Fibroblast of lung (primary cell): ENCODE measurements at regions not wholly inside any gene's neighbourhood (a gene's known extent, or its start where the extent isn't known, plus 50 kb on each side); places are given as distances from the start of the nearest gene placed in this dataset.

Experiments
- DNase-seq, 2 donors: peaks; one replicate each; pipeline versions ENCODE4 v3.0.0 to v3.0.0-alpha.2; 2010; ENCODE audit warnings: low read depth in 2 of 2
- H2AFZ ChIP-seq: 2 replicates; pipeline ENCODE4 v1.5.1; 2012; ENCODE audit warnings: low read length, control low read depth, inconsistent platforms
- H3K27ac ChIP-seq: 2 replicates; pipeline ENCODE4 v1.5.1; 2011; ENCODE audit warnings: low read length, control low read depth; ENCODE audit not compliant: insufficient read depth
- H3K27me3 ChIP-seq: 2 replicates; pipeline ENCODE4 v1.5.1; 2011; ENCODE audit warnings: mild to moderate bottlenecking, low read length; ENCODE audit not compliant: control insufficient read depth, insufficient read depth
- H3K36me3 ChIP-seq: 2 replicates; pipeline ENCODE4 v1.5.1; 2011; ENCODE audit warnings: low read length; ENCODE audit not compliant: control insufficient read depth, insufficient read depth
- H3K4me1 ChIP-seq: 2 replicates; pipeline ENCODE4 v1.5.1; 2011; ENCODE audit warnings: low read length; ENCODE audit not compliant: control insufficient read depth, insufficient read depth; ENCODE audit errors: extremely low read depth
- H3K4me2 ChIP-seq: 2 replicates; pipeline ENCODE4 v1.5.1; 2011; ENCODE audit warnings: low read length, control low read depth; ENCODE audit not compliant: insufficient read depth; ENCODE audit errors: extremely low read depth
- H3K4me3 ChIP-seq, 4 experiments: fragments of 200-600 bp in 1 of 4; sonication (generic) in 1 of 4; replicated peaks in 1 of 4; 2 replicates each; pipeline ENCODE4 v1.5.1; 2011 to 2016; ENCODE audit warnings: low read length in 4 of 4, low read depth in 3 of 4, mild to moderate bottlenecking in 3 of 4, control low read depth in 2 of 4, inconsistent platforms in 1 of 4, mixed read lengths in 1 of 4; ENCODE audit not compliant: insufficient read depth in 1 of 4; ENCODE audit errors: control extremely low read depth in 1 of 4
- H3K79me2 ChIP-seq: 2 replicates; pipeline ENCODE4 v1.5.1; 2012; ENCODE audit warnings: mild to moderate bottlenecking, low read length, inconsistent platforms; ENCODE audit not compliant: control insufficient read depth, insufficient read depth
- H3K9ac ChIP-seq: 2 replicates; pipeline ENCODE4 v1.5.1; 2011; ENCODE audit warnings: mild to moderate bottlenecking, low read length, control low read depth; ENCODE audit not compliant: insufficient read depth
- H3K9me3 ChIP-seq: 2 replicates; pipeline ENCODE4 v1.5.1; 2012; ENCODE audit warnings: low read depth, low read length; ENCODE audit not compliant: control insufficient read depth, insufficient read depth
- H4K20me1 ChIP-seq: 2 replicates; pipeline ENCODE4 v1.5.1; 2011; ENCODE audit warnings: low read length; ENCODE audit not compliant: control insufficient read depth, insufficient read depth; ENCODE audit errors: extremely low read depth
- CTCF ChIP-seq, 2 donors: IDR thresholded peaks in 1 of 2; conservative IDR thresholded peaks in 1 of 2; 1 replicate in 1 of 2; 2 replicates in 1 of 2; pipeline ENCODE4 v1.5.1; 2011 to 2012; ENCODE audit warnings: low read length in 2 of 2, control low read depth in 1 of 2, inconsistent platforms in 1 of 2, low read depth in 1 of 2, mild to moderate bottlenecking in 1 of 2
- EZH2 ChIP-seq: IDR thresholded peaks from 2 replicates; pipeline ENCODE4 v1.5.1; 2012; ENCODE audit warnings: low read length, control low read depth, mild to moderate bottlenecking; ENCODE audit errors: missing control alignments

- Histone ChIP-seq H3K27me3 (no peaks in the 10 kb centered on the region), H3K27ac (no peak overlapping the region), H3K4me1 (no peaks in the 10 kb centered on the region), H4K20me1 (no peaks in the 10 kb centered on the region), H3K4me3 (no peak overlapping the region), H3K36me3 (no peaks in the 10 kb centered on the region), H3K9me3 (no peaks in the 10 kb centered on the region), H3K9ac (no peak overlapping the region), H3K79me2 (no peaks in the 10 kb centered on the region), H2AFZ (no peak overlapping the region), H3K4me2 (no peak overlapping the region)
- DNase-seq: no peak
- TF ChIP-seq CTCF (conservative IDR thresholded peaks at IDR 0.05 in 1 of 2, IDR thresholded peaks at IDR 0.05 in 1 of 2; ENCODE audit: low read depth in 1 of 2, low read length in 2 of 2) (no peak), EZH2 (no peak)
Observed at GRCh38 chr17:73983621-73984400, 219.7 kb upstream of the RPL38 start.

- Histone ChIP-seq H3K4me2 (no peak overlapping the region), H2AFZ (no peak overlapping the region), H3K36me3 (no peaks in the 10 kb centered on the region), H3K27me3 (no peaks in the 10 kb centered on the region), H3K9me3 (no peaks in the 10 kb centered on the region), H3K9ac (no peak overlapping the region), H3K27ac (no peak overlapping the region), H3K79me2 (no peaks in the 10 kb centered on the region), H4K20me1 (no peaks in the 10 kb centered on the region), H3K4me1 (no peaks in the 10 kb centered on the region), H3K4me3 (no peak overlapping the region)
- TF ChIP-seq CTCF (conservative IDR thresholded peaks at IDR 0.05 in 1 of 2, IDR thresholded peaks at IDR 0.05 in 1 of 2; ENCODE audit: low read depth in 1 of 2, low read length in 2 of 2) (no peak), EZH2 (no peak)
- no peak for DNase-seq
Observed at GRCh38 chr17:73984941-73985340, 218.5 kb upstream of the RPL38 start.

GRCh38 chr17:73985466-73986015, 217.9 kb upstream of the RPL38 start:
- H3K79me2 ChIP-seq: no peaks in the 10 kb centered on the region
- H2AFZ ChIP-seq: no peak overlapping the region
- H3K4me1 ChIP-seq: no peaks in the 10 kb centered on the region
- no peak overlapping the region for H3K9ac ChIP-seq
- no peak overlapping the region for H3K27ac ChIP-seq
- H3K27me3 ChIP-seq: no peaks in the 10 kb centered on the region
- H3K4me2 ChIP-seq: no peak overlapping the region
- no peaks in the 10 kb centered on the region for H3K9me3 ChIP-seq
- no peaks in the 10 kb centered on the region for H4K20me1 ChIP-seq
- no peaks in the 10 kb centered on the region for H3K36me3 ChIP-seq
- H3K4me3 ChIP-seq: no peak overlapping the region
- no peak for DNase-seq
- TF ChIP-seq CTCF (conservative IDR thresholded peaks at IDR 0.05 in 1 of 2, IDR thresholded peaks at IDR 0.05 in 1 of 2; ENCODE audit: low read depth in 1 of 2, low read length in 2 of 2) (no peak), EZH2 (no peak)
